Adrenal gland (tissue), 9 donors: ENCODE measurements at regions not wholly inside any gene's neighbourhood (a gene's known extent, or its start where the extent isn't known, plus 50 kb on each side); places are given as distances from the start of the nearest gene placed in this dataset.

Experiments
- DNase-seq, 7 donors: peaks; one replicate each; pipeline ENCODE4 v3.0.0-alpha.2; 2019 to 2020
- H3K27ac ChIP-seq, 5 donors: fragments of 200-600 bp; sonication (generic) in 4 of 5; 1 replicate in 3 of 5; 2 replicates in 2 of 5; pipeline versions ENCODE4 v1.5.1 to v1.8.0; 2016 to 2020; ENCODE audit warnings: mild to moderate bottlenecking in 1 of 5
- H3K27me3 ChIP-seq: fragments of 200-600 bp; 2 replicates; pipeline ENCODE4 v1.8.0; 2021
- H3K36me3 ChIP-seq, 2 donors: fragments of 200-600 bp; replicated peaks in 1 of 2; 1 replicate in 1 of 2; 2 replicates in 1 of 2; pipeline versions ENCODE4 v1.5.1 to v1.8.0; 2018 to 2022
- H3K4me1 ChIP-seq, 2 donors: fragments of 200-600 bp; replicated peaks in 1 of 2; 1 replicate in 1 of 2; 2 replicates in 1 of 2; pipeline versions ENCODE4 v1.5.1 to v1.8.0; 2018 to 2021
- H3K4me3 ChIP-seq, 4 donors: fragments of 200-600 bp; sonication (generic) in 3 of 4; one replicate each; pipeline ENCODE4 v1.5.1; 2016 to 2018
- H3K9me3 ChIP-seq, 3 donors: fragments of 200-600 bp; sonication (generic) in 1 of 3; replicated peaks in 1 of 3; 1 replicate in 2 of 3; 2 replicates in 1 of 3; pipeline versions ENCODE4 v1.5.1 to v1.8.0; 2016 to 2021
- CTCF ChIP-seq, 6 experiments: fragments of 450-650 bp in 4 of 6; fragments of 200-600 bp in 2 of 6; sonication (generic) in 1 of 6; IDR thresholded peaks; 1 replicate in 5 of 6; 2 replicates in 1 of 6; pipeline versions ENCODE4 v1.5.1 to v1.8.0; 2016 to 2021; ENCODE audit warnings: antibody characterized with exemption in 6 of 6, mild to moderate bottlenecking in 2 of 6, moderate library complexity in 1 of 6
- POLR2A ChIP-seq, 2 donors: fragments of 450-650 bp; IDR thresholded peaks; one replicate each; pipeline ENCODE4 v1.6.1; 2017; ENCODE audit warnings: antibody characterized with exemption in 2 of 2, mild to moderate bottlenecking in 2 of 2, moderate library complexity in 1 of 2
- WGBS, 4 donors: extraction: QIAGEN DNeasy Blood & Tissue Kit in 2 of 4; methylation state at CpG; one replicate each; pipeline versions ENCODE4 v1.1.5 to v1.1.7; 2013 to 2017; 5-methylcytosine and 5-hydroxymethylcytosine counted together
- intact Hi-C, 2 donors: fragments of 100-400 bp; cut with DNase I; formaldehyde crosslinking; loops; one replicate each; pipeline versions ENCODE4 v1.14.1 to v1.15.0; 2022 to 2023
- donor health status: healthy with polysubstance abuse.
- donor health status: Bipolar disorder and iron deficiency.
- donor health status: DM: yes; HTN: yes; CAD: no.
- donor health status: DM: no; HTN: no; CAD: no.
- donor health status: DM: no; HTN: no; CAD: no.

GRCh38 chr1:68703921-68704354, 207.1 kb upstream of the DEPDC1 start:
- H3K9me3 ChIP-seq, result no peaks in the 10 kb centered on the region
- no peaks in the 10 kb centered on the region for H3K36me3 ChIP-seq
- H3K27me3 ChIP-seq, result no peaks in the 10 kb centered on the region
- H3K4me1 ChIP-seq, result no peaks in the 10 kb centered on the region
- H3K4me3 ChIP-seq, result no peak overlapping the region
- no peak for TF ChIP-seq POLR2A (IDR thresholded peaks at IDR 0.05)
- no peak for TF ChIP-seq CTCF (IDR thresholded peaks at IDR 0.05)
- no peak overlapping the region for H3K27ac ChIP-seq
- DNase-seq, result no peak
- WGBS, 4 donors, result 54 to 75% (median 61%) methylated on average over 2 of the region's 2 CpGs
- intact Hi-C loops, result no loop called here

GRCh38 chr1:68704800-68705443, 208.0 kb upstream of the DEPDC1 start:
- intact Hi-C loops, result no loop called here
- Histone ChIP-seq H3K36me3 (no peaks in the 10 kb centered on the region), H3K27ac (no peak overlapping the region), H3K4me1 (no peaks in the 10 kb centered on the region), H3K27me3 (no peaks in the 10 kb centered on the region), H3K4me3 (no peak overlapping the region), H3K9me3 (no peaks in the 10 kb centered on the region)
- DNase-seq, result no peak
- 51 to 62% (median 52%) methylated on average over 2 of the region's 2 CpGs for WGBS, 4 donors
- TF ChIP-seq POLR2A (IDR thresholded peaks at IDR 0.05), result no peak
- TF ChIP-seq CTCF (IDR thresholded peaks at IDR 0.05), result no peak

- no peak for TF ChIP-seq CTCF (IDR thresholded peaks at IDR 0.05)
- no peak for TF ChIP-seq POLR2A (IDR thresholded peaks at IDR 0.05)
- DNase-seq, result no peak
- no peak overlapping the region for H3K27ac ChIP-seq
- intact Hi-C loops, result no loop called here
- no peaks in the 10 kb centered on the region for H3K27me3 ChIP-seq
- H3K36me3 ChIP-seq, result no peaks in the 10 kb centered on the region
- no peaks in the 10 kb centered on the region for H3K4me1 ChIP-seq
- H3K9me3 ChIP-seq, result no peaks in the 10 kb centered on the region
- H3K4me3 ChIP-seq, result no peak overlapping the region
Observed at GRCh38 chr1:68705466-68705865, 208.6 kb upstream of the DEPDC1 start.

GRCh38 chr1:68706639-68707317, 209.9 kb upstream of the DEPDC1 start:
- WGBS, 4 donors, result 54 to 67% (median 63%) methylated on average over 4 of the region's 4 CpGs
- H3K9me3 ChIP-seq, result no peaks in the 10 kb centered on the region
- no peak for TF ChIP-seq POLR2A (IDR thresholded peaks at IDR 0.05)
- no peak for TF ChIP-seq CTCF (IDR thresholded peaks at IDR 0.05)

More at GRCh38 chr1:68706639-68707317, 209.9 kb upstream of the DEPDC1 start:
- Histone ChIP-seq H3K4me3 (no peak overlapping the region), H3K27me3 (no peaks in the 10 kb centered on the region), H3K27ac (no peak overlapping the region), H3K4me1 (no peaks in the 10 kb centered on the region), H3K36me3 (no peaks in the 10 kb centered on the region)
- intact Hi-C loops, result no loop called here
- DNase-seq, result no peak
